OCI-LY1 (cell line): ENCODE measurements at regions not wholly inside any gene's neighbourhood (a gene's known extent, or its start where the extent isn't known, plus 50 kb on each side); places are given as distances from the start of the nearest gene placed in this dataset.
"Not testable (repeated sequence)": the region's sequence is repeated elsewhere in the genome, so short reads cannot be mapped to it uniquely, and the experiment has no call there.

Experiments used
- H2AFZ ChIP-seq: fragments of 200-600 bp; sonication (generic), shearing (Covaris generic); 2 replicates; pipeline ENCODE4 v1.6.0; 2014; ENCODE audit warnings: antibody characterized with exemption, mild to moderate bottlenecking, low read length
- H3F3A ChIP-seq: fragments of 200-600 bp; sonication (generic), shearing (Covaris generic); 2 replicates; pipeline ENCODE4 v1.6.0; 2014; ENCODE audit warnings: mild to moderate bottlenecking, antibody characterized with exemption, low read length, moderate library complexity; ENCODE audit not compliant: insufficient read depth
- H3K27ac ChIP-seq: fragments of 200-600 bp; sonication (generic); 2 replicates; pipeline ENCODE4 v1.5.1; 2014; ENCODE audit warnings: low read length, mixed run types, mild to moderate bottlenecking, low read depth; ENCODE audit not compliant: poor library complexity, severe bottlenecking
- H3K27me3 ChIP-seq: fragments of 200-600 bp; sonication (generic); 2 replicates; pipeline ENCODE4 v1.6.0; 2014; ENCODE audit warnings: antibody characterized with exemption, mild to moderate bottlenecking, low read length, moderate library complexity; ENCODE audit not compliant: insufficient read depth
- H3K36me3 ChIP-seq: fragments of 200-600 bp; sonication (generic); 2 replicates; pipeline ENCODE4 v1.6.1; 2014; ENCODE audit warnings: mild to moderate bottlenecking, antibody characterized with exemption, low read length, moderate library complexity, mixed read lengths; ENCODE audit not compliant: insufficient read depth
- H3K4me1 ChIP-seq: fragments of 200-600 bp; sonication (generic); 2 replicates; pipeline ENCODE4 v1.5.1; 2014; ENCODE audit warnings: mild to moderate bottlenecking, low read length, moderate library complexity; ENCODE audit not compliant: insufficient read depth, severe bottlenecking
- H3K4me2 ChIP-seq: fragments of 200-600 bp; sonication (generic), shearing (Covaris generic); 2 replicates; pipeline ENCODE4 v1.6.1; 2014; ENCODE audit warnings: low read length
- H3K4me3 ChIP-seq: fragments of 200-600 bp; sonication (generic); 2 replicates; pipeline ENCODE4 v1.5.1; 2014; ENCODE audit warnings: low read length, low read depth, mild to moderate bottlenecking, mixed read lengths; ENCODE audit not compliant: poor library complexity, severe bottlenecking
- H3K79me2 ChIP-seq: fragments of 200-600 bp; shearing (Covaris generic); 2 replicates; pipeline ENCODE4 v1.6.1; 2016; ENCODE audit warnings: mixed run types, low read length, mixed read lengths; ENCODE audit not compliant: insufficient read depth
- H3K9ac ChIP-seq: fragments of 200-600 bp; sonication (generic), shearing (Covaris generic); 2 replicates; pipeline ENCODE4 v1.6.1; 2014; ENCODE audit warnings: mild to moderate bottlenecking, low read length, mixed read lengths
- H3K9me2 ChIP-seq: fragments of 200-600 bp; sonication (generic), shearing (Covaris generic); 2 replicates; pipeline ENCODE4 v1.6.1; 2014; ENCODE audit warnings: low read depth, mild to moderate bottlenecking, low read length, mixed read lengths
- H3K9me3 ChIP-seq: fragments of 200-600 bp; shearing (Covaris generic); 2 replicates; pipeline ENCODE4 v1.6.1; 2014; ENCODE audit warnings: low read length, mixed read lengths
- H4K20me1 ChIP-seq: fragments of 200-600 bp; sonication (generic), shearing (Covaris generic); 2 replicates; pipeline ENCODE4 v1.6.0; 2016; ENCODE audit warnings: mild to moderate bottlenecking, low read length; ENCODE audit not compliant: insufficient read depth
- EZH2 ChIP-seq: fragments of 200-600 bp; sonication (generic), shearing (Covaris generic); IDR thresholded peaks from 2 replicates; pipeline ENCODE4 v1.8.0; 2017; ENCODE audit warnings: borderline replicate concordance, mixed run types, mild to moderate bottlenecking, antibody characterized with exemption, low read length, moderate library complexity, mixed read lengths
- TF ChIP-seq, protein P1 (sequence below): fragments of 200-600 bp; sonication (generic), shearing (Covaris generic); IDR thresholded peaks from 2 replicates; pipeline ENCODE4 v1.5.1; 2017; ENCODE audit warnings: mild to moderate bottlenecking, antibody characterized with exemption, low read length, moderate library complexity, mixed read lengths

DNA sequence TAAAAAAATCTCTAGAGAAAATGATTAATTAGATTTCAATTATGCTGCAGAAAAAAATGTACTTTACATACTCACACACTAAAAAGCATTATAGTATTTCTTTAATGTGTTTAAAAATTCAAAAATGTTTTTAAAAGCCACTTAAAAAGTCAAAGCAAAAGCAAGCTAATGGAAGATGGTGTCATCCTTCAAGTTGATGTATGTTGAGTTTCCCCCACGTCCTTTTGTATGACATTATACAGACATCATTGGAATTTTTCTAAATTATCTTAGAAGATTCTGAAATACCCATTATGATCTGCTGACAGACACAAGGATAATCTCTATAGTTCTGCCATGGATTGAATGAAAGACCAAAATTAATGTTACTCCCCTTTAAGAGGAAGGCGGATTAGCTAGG lies 393.7 kb upstream of the TENM3 start:
- no peaks in the 10 kb centered on the region for H3K4me1 ChIP-seq
- H2AFZ ChIP-seq: no peak overlapping the region
- TF ChIP-seq EZH2: no peak
- H3K79me2 ChIP-seq: no peaks in the 10 kb centered on the region
- no peaks in the 10 kb centered on the region for H3K36me3 ChIP-seq
- H3F3A ChIP-seq: no peaks in the 10 kb centered on the region
- H3K4me2 ChIP-seq: no peak overlapping the region
- H3K4me3 ChIP-seq: no peak overlapping the region
- no peak overlapping the region for H3K27ac ChIP-seq
- no peaks in the 10 kb centered on the region for H4K20me1 ChIP-seq
- H3K27me3 ChIP-seq: no peaks in the 10 kb centered on the region
- no peaks in the 10 kb centered on the region for H3K9me3 ChIP-seq
- no peak overlapping the region for H3K9ac ChIP-seq
- H3K9me2 ChIP-seq: no peaks in the 10 kb centered on the region

DNA sequence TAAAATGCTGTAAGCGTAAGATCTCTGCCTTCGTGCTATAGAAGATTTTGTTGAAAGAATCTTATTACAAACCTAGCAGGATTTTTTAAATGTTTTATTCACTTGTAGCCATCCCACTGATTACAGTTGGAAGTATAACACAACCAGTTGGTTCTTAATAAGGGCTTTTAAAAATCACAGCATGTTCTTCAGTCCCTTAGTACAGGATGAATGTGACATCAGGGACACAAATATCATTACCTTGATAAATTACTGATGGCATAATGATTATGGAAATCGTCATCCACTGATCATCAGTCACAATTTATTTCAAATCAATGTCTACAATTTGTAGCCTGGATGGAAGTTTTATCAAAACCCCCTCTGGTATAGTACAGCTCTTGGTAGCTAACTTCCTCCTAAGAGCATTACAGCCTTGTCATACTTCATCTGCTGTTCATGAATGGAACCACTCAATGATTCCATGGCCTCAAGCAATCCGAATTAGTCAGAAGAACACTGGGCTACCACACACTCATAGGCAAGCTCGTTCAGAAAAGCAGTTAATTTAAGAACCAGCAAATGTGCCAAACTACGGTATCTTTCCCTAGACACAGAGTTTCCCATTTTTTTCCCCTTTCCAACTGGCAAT lies 389.2 kb upstream of the TENM3 start:
- H3K27ac ChIP-seq: no peak overlapping the region
- no peaks in the 10 kb centered on the region for H3K9me3 ChIP-seq
- no peak overlapping the region for H3K4me2 ChIP-seq
- H3K79me2 ChIP-seq: no peaks in the 10 kb centered on the region
- H4K20me1 ChIP-seq: no peaks in the 10 kb centered on the region
- H3K9me2 ChIP-seq: no peaks in the 10 kb centered on the region
- no peaks in the 10 kb centered on the region for H3K36me3 ChIP-seq
- H3K4me3 ChIP-seq: no peak overlapping the region
- no peaks in the 10 kb centered on the region for H3K4me1 ChIP-seq
- H3K27me3 ChIP-seq: no peaks in the 10 kb centered on the region
- H3K9ac ChIP-seq: no peak overlapping the region
- no peak for TF ChIP-seq EZH2
- TF ChIP-seq, protein P1, sequence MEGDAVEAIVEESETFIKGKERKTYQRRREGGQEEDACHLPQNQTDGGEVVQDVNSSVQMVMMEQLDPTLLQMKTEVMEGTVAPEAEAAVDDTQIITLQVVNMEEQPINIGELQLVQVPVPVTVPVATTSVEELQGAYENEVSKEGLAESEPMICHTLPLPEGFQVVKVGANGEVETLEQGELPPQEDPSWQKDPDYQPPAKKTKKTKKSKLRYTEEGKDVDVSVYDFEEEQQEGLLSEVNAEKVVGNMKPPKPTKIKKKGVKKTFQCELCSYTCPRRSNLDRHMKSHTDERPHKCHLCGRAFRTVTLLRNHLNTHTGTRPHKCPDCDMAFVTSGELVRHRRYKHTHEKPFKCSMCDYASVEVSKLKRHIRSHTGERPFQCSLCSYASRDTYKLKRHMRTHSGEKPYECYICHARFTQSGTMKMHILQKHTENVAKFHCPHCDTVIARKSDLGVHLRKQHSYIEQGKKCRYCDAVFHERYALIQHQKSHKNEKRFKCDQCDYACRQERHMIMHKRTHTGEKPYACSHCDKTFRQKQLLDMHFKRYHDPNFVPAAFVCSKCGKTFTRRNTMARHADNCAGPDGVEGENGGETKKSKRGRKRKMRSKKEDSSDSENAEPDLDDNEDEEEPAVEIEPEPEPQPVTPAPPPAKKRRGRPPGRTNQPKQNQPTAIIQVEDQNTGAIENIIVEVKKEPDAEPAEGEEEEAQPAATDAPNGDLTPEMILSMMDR: no peak
- no peak overlapping the region for H2AFZ ChIP-seq
- no peaks in the 10 kb centered on the region for H3F3A ChIP-seq

DNA sequence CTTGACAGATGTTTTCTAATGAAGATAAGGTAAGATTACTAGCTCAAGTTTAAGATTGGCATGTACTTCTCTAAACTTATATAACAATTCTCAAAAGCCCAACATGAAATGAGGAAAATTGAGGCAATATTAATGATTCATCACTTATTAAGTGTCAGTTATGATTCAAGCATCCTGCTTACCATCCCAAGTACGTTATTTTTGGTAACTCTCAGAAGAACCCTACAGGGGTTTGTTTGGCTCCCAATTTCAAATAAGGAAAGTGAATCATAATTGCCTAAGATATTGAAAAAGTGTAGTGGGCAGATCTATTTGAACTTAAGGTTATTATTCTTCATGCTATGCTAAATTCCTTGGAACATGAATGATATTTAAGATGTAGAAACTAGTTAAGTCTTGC lies 387.9 kb upstream of the TENM3 start:
- Histone ChIP-seq H3K27me3 (no peaks in the 10 kb centered on the region), H3K9me2 (no peaks in the 10 kb centered on the region), H4K20me1 (no peaks in the 10 kb centered on the region), H3K36me3 (no peaks in the 10 kb centered on the region), H3K4me2 (no peak overlapping the region), H3K4me3 (no peak overlapping the region), H3F3A (no peaks in the 10 kb centered on the region), H3K9me3 (no peaks in the 10 kb centered on the region), H3K4me1 (no peaks in the 10 kb centered on the region), H3K79me2 (no peaks in the 10 kb centered on the region), H3K9ac (no peak overlapping the region), H3K27ac (no peak overlapping the region), H2AFZ (no peak overlapping the region)
- no peak for TF ChIP-seq EZH2
- TF ChIP-seq, protein P1: no peak

DNA sequence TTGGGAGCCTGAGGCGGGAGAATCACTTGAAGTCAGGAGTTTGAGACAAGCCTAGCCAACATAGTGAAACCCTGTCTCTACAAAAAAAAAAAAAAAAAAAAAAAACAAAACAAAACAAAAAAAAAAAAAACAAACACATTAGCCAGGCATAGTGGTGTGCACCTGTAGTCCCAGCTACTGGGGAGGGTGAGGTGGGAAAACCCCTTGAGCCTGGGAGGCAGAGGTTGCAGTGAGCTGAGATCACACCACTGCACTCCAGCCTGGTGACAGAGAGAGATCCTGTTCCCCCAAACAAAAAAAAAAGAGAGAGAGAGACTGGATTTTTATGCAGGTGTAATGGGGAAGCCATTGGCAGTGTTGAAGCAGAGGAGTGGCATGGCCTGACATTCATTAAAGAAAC lies 385.7 kb upstream of the TENM3 start:
- H3K27me3 ChIP-seq, H2AFZ ChIP-seq, H3K9me3 ChIP-seq, H3K4me3 ChIP-seq, H3K9ac ChIP-seq, H3K79me2 ChIP-seq, H3K36me3 ChIP-seq, H3K4me1 ChIP-seq, H3K4me2 ChIP-seq, H3F3A ChIP-seq, H4K20me1 ChIP-seq, H3K9me2 ChIP-seq, H3K27ac ChIP-seq: not testable (repeated sequence)
